RWPE1 (cell line): ENCODE measurements at regions not wholly inside any gene's neighbourhood (a gene's known extent, or its start where the extent isn't known, plus 50 kb on each side); places are given as distances from the start of the nearest gene placed in this dataset.

ENCODE experiments used
- CTCF ChIA-PET: fragments of 350-600 bp; sonication (Branson Sonifier 250); formaldehyde crosslinking; extraction: SDS; loops from one replicate; lab custom pipeline; 2021; lab: Yijun Ruan, JAX
- POLR2A ChIA-PET: fragments of 400-600 bp; formaldehyde crosslinking; extraction: SDS; loops from one replicate; lab custom pipeline; 2020; ENCODE audit warnings: antibody characterized with exemption; ENCODE audit not compliant: low non-redundant PET; lab: Yijun Ruan, JAX
- DNase-seq: peaks from one replicate; pipeline ENCODE4 v3.0.0; 2012; ENCODE audit warnings: low spot score
- H3K27ac ChIP-seq: fragments of 450-650 bp; 2 replicates; pipeline ENCODE4 v1.5.1; 2017
- CTCF ChIP-seq: fragments of 450-650 bp; conservative IDR thresholded peaks from 2 replicates; pipeline ENCODE4 v1.5.1; 2017; ENCODE audit warnings: low read depth, mild to moderate bottlenecking

- H3K27ac ChIP-seq, result no peak overlapping the region
- ChIA-PET POLR2A (no interaction called here), CTCF (no interaction called here)
- no peak for DNase-seq
- TF ChIP-seq CTCF, result no peak
Measured at GRCh38 chrX:122168241-122168640, 1015.8 kb upstream of the GRIA3 start.

- ChIA-PET CTCF (no interaction called here), POLR2A (no interaction called here)
- H3K27ac ChIP-seq, result no peak overlapping the region
- TF ChIP-seq CTCF, result no peak
- DNase-seq, result no peak
Measured at GRCh38 chrX:122184791-122185190, 999.3 kb upstream of the GRIA3 start.

GRCh38 chrX:122187069-122187713 is 996.9 kb upstream of the GRIA3 start:
- TF ChIP-seq CTCF, result no peak
- no peak for DNase-seq
- H3K27ac ChIP-seq, result no peak overlapping the region
- ChIA-PET CTCF (no interaction called here), POLR2A (no interaction called here)

- H3K27ac ChIP-seq, result no peak overlapping the region
- peak; percentile 2 for DNase-seq
- ChIA-PET POLR2A (no interaction called here), CTCF (no interaction called here)
- TF ChIP-seq CTCF, result no peak
Measured at GRCh38 chrX:122188751-122189150, 995.3 kb upstream of the GRIA3 start.

- no peak for DNase-seq
- no peak for TF ChIP-seq CTCF
- no peak overlapping the region for H3K27ac ChIP-seq
- ChIA-PET POLR2A (no interaction called here), CTCF (no interaction called here)
Measured at GRCh38 chrX:122196343-122196742, 987.7 kb upstream of the GRIA3 start.

- no peak for DNase-seq
- ChIA-PET CTCF (no interaction called here), POLR2A (no interaction called here)
- no peak for TF ChIP-seq CTCF
- H3K27ac ChIP-seq, result no peak overlapping the region
Measured at GRCh38 chrX:122203399-122203798, 980.7 kb upstream of the GRIA3 start.
